ENCODE measurements at regions not wholly inside any gene's neighbourhood (a gene's known extent, or its start where the extent isn't known, plus 50 kb on each side); places are given as distances from the start of the nearest gene placed in this dataset.

DNA sequence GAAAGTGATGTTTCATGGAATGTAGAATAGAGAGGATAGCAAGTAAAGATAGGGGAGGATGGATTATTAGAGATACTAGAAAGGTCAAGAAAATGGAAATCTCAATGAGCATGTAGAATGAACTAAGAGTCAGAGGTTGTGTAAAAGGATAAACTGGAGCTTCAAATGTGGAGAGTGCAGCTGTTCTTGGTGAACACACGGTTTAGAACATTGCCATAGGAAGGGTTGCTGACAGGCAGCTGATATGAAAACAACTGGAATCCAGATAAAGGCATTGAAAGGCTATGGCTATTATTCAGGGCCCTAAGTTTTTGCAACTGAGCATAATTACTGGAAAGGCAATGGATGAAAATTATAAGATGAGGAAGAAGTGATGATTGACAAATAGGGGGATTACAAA is 239.6 kb upstream of the VEGFC start:
- no peak for TF ChIP-seq JUN (IDR thresholded peaks at IDR 0.05; ENCODE audit: borderline replicate concordance, insufficient read depth, insufficient read length, low read depth)
- TF ChIP-seq GATA2 (IDR thresholded peaks at IDR 0.05; ENCODE audit: insufficient read depth, insufficient read length, low read depth, low read length) = no peak
- CTCF ChIA-PET = interaction anchor here (3.2 kb wide), 1 partner anchor 15 kb away, joined by 20 read pairs; no protein-coding TSS in a partner anchor
- POLR2A ChIA-PET = no interaction called here
- no TSS peak for BruUV-seq (replicated peaks)
- Histone ChIP-seq H3K4me1 (ENCODE audit: control insufficient read depth, extremely low read depth, insufficient read depth, low read length) (no peaks in the 10 kb centered on the region), H3K79me2 (ENCODE audit: control insufficient read depth, insufficient read depth, low read length) (no peaks in the 10 kb centered on the region), H3K36me3 (ENCODE audit: control insufficient read depth in 2 of 2, extremely low read depth in 1 of 2, insufficient read depth in 2 of 2, low read length in 2 of 2) (no peaks in the 10 kb centered on the region), H3K9me3 (replicated peaks; ENCODE audit: control insufficient read depth, insufficient read depth, low read length) (no peaks in the 10 kb centered on the region), H4K20me1 (replicated peaks; ENCODE audit: control insufficient read depth, extremely low read depth, insufficient read depth, low read length) (no peaks in the 10 kb centered on the region), H3K4me3 (replicated peaks in 1 of 3; ENCODE audit: insufficient read depth in 1 of 3, low read depth in 1 of 3, low read length in 3 of 3) (no peak overlapping the region), H3K4me2 (ENCODE audit: insufficient read depth, low read length) (no peak overlapping the region), H3K9ac (replicated peaks; ENCODE audit: extremely low read depth, insufficient read depth, low read length) (no peak overlapping the region), H3K9me1 (replicated peaks; ENCODE audit: control insufficient read depth, extremely low read depth, insufficient read depth, low read length) (no peaks in the 10 kb centered on the region), H2AFZ (ENCODE audit: low read depth, low read length) (no peak overlapping the region), H3K27ac (ENCODE audit: insufficient read depth, low read depth, low read length) (no peak overlapping the region), H3K27me3 (ENCODE audit: control insufficient read depth in 2 of 2, insufficient read depth in 2 of 2, low read length in 2 of 2) (no peaks in the 10 kb centered on the region)
- DNase-seq (ENCODE audit: low read depth, low spot score) = no peak
- dilution Hi-C loops (cut with MboI; ENCODE audit: extremely low pct_ligation_motif_present, low sequenced_read_pairs) = no loop called here
- intact Hi-C loops (cut with micrococcal nuclease) = no loop called here
- no peak for FAIRE-seq

DNA sequence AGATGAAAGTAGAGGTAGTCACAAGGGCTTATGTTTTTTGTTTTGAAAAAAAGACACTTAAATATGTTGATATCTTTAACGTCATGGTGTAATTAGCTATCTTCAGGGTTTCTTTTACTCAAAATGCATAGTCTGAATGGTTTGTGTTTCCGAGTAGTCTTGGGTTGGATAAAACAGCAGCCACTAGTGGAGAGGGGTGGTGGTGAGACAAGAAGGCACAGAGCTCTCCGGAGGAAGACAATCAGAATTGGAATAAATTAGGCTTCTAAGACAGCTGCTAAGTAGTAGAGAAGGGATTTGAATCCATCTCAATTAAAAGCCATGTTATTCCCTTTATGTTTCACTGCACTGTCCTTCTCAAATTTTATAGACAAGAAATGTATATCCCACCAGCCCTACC is 240.4 kb upstream of the VEGFC start:
- Histone ChIP-seq H3K9me1 (replicated peaks; ENCODE audit: control insufficient read depth, extremely low read depth, insufficient read depth, low read length) (no peaks in the 10 kb centered on the region), H3K36me3 (ENCODE audit: control insufficient read depth in 2 of 2, extremely low read depth in 1 of 2, insufficient read depth in 2 of 2, low read length in 2 of 2) (no peaks in the 10 kb centered on the region), H3K27me3 (ENCODE audit: control insufficient read depth in 2 of 2, insufficient read depth in 2 of 2, low read length in 2 of 2) (no peaks in the 10 kb centered on the region), H3K9ac (replicated peaks; ENCODE audit: extremely low read depth, insufficient read depth, low read length) (no peak overlapping the region), H2AFZ (ENCODE audit: low read depth, low read length) (no peak overlapping the region), H4K20me1 (replicated peaks; ENCODE audit: control insufficient read depth, extremely low read depth, insufficient read depth, low read length) (no peaks in the 10 kb centered on the region), H3K4me3 (replicated peaks in 1 of 3; ENCODE audit: insufficient read depth in 1 of 3, low read depth in 1 of 3, low read length in 3 of 3) (no peak overlapping the region), H3K27ac (ENCODE audit: insufficient read depth, low read depth, low read length) (no peak overlapping the region), H3K9me3 (replicated peaks; ENCODE audit: control insufficient read depth, insufficient read depth, low read length) (no peaks in the 10 kb centered on the region), H3K4me1 (ENCODE audit: control insufficient read depth, extremely low read depth, insufficient read depth, low read length) (no peaks in the 10 kb centered on the region), H3K79me2 (ENCODE audit: control insufficient read depth, insufficient read depth, low read length) (no peaks in the 10 kb centered on the region), H3K4me2 (ENCODE audit: insufficient read depth, low read length) (no peak overlapping the region)
- no TSS peak for BruUV-seq (replicated peaks)
- intact Hi-C loops (cut with micrococcal nuclease) (no loop called here), dilution Hi-C loops (cut with MboI; ENCODE audit: extremely low pct_ligation_motif_present, low sequenced_read_pairs) (no loop called here)
- POLR2A ChIA-PET = no interaction called here
- no peak for FAIRE-seq
- no peak for DNase-seq (ENCODE audit: low read depth, low spot score)
- TF ChIP-seq EZH2 (IDR thresholded peaks at IDR 0.05; ENCODE audit: borderline replicate concordance, low read depth, low read length, severe bottlenecking) = no peak
- TF ChIP-seq FOS (IDR thresholded peaks at IDR 0.05; ENCODE audit: borderline replicate concordance, insufficient read depth, low read length) = no peak
- no peak for TF ChIP-seq GATA2 (IDR thresholded peaks at IDR 0.05; ENCODE audit: insufficient read depth, insufficient read length, low read depth, low read length)
- TF ChIP-seq, protein P1, sequence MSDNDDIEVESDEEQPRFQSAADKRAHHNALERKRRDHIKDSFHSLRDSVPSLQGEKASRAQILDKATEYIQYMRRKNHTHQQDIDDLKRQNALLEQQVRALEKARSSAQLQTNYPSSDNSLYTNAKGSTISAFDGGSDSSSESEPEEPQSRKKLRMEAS (IDR thresholded peaks at IDR 0.05; ENCODE audit: insufficient read depth, insufficient read length) = no peak
- no peak for TF ChIP-seq POLR2AphosphoS5 (IDR thresholded peaks at IDR 0.05; ENCODE audit: insufficient read depth, low read depth, low read length)
- TF ChIP-seq MYC (IDR thresholded peaks at IDR 0.05; ENCODE audit: low read depth, low read length) = no peak
- TF ChIP-seq POLR2A (IDR thresholded peaks at IDR 0.05; ENCODE audit: low read depth, low read length) = no peak
- TF ChIP-seq JUN (IDR thresholded peaks at IDR 0.05; ENCODE audit: borderline replicate concordance, insufficient read depth, insufficient read length, low read depth) = no peak
- TF ChIP-seq, protein P2, sequence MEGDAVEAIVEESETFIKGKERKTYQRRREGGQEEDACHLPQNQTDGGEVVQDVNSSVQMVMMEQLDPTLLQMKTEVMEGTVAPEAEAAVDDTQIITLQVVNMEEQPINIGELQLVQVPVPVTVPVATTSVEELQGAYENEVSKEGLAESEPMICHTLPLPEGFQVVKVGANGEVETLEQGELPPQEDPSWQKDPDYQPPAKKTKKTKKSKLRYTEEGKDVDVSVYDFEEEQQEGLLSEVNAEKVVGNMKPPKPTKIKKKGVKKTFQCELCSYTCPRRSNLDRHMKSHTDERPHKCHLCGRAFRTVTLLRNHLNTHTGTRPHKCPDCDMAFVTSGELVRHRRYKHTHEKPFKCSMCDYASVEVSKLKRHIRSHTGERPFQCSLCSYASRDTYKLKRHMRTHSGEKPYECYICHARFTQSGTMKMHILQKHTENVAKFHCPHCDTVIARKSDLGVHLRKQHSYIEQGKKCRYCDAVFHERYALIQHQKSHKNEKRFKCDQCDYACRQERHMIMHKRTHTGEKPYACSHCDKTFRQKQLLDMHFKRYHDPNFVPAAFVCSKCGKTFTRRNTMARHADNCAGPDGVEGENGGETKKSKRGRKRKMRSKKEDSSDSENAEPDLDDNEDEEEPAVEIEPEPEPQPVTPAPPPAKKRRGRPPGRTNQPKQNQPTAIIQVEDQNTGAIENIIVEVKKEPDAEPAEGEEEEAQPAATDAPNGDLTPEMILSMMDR (IDR thresholded peaks at IDR 0.05; ENCODE audit: extremely low read depth in 1 of 2, insufficient read depth in 1 of 2, low read depth in 1 of 2, low read length in 2 of 2) = no peak
- CTCF ChIA-PET = interaction anchor here (3.2 kb wide), 1 partner anchor 14 kb away, joined by 20 read pairs; no protein-coding TSS in a partner anchor
